H1 (cell line): ENCODE measurements at regions not wholly inside any gene's neighbourhood (a gene's known extent, or its start where the extent isn't known, plus 50 kb on each side); places are given as distances from the start of the nearest gene placed in this dataset.

Experiments used
- CTCF ChIA-PET: fragments of 300-600 bp; sonication (Branson Sonifier 250); formaldehyde crosslinking; loops from one replicate; lab custom pipeline; 2021; ENCODE audit not compliant: partially characterized antibody; lab: Charles Lee
- POLR2A ChIA-PET: fragments of 300-600 bp; sonication (Branson Sonifier 250); formaldehyde crosslinking; loops from one replicate; lab custom pipeline; 2021; ENCODE audit warnings: inconsistent platforms; ENCODE audit not compliant: partially characterized antibody; lab: Charles Lee
- DNase-seq, 2 experiments: peaks; one replicate each; pipeline versions ENCODE4 v3.0.0 to v3.0.0-alpha.2; 2010 to 2022; ENCODE audit warnings: low spot score in 2 of 2, low read depth in 1 of 2, mixed read lengths in 1 of 2
- FAIRE-seq: peaks from 2 replicates; lab custom pipeline; 2011; peaks lifted over from hg19 to GRCh38; lab: Jason Lieb, UNC
- H2AFZ ChIP-seq: 2 replicates; pipeline ENCODE4 v1.8.1; 2012; ENCODE audit warnings: low read length, inconsistent platforms
- H2AK5ac ChIP-seq: 2 replicates; pipeline ENCODE4 v1.6.1; 2013; ENCODE audit warnings: low read depth, low read length
- H2BK120ac ChIP-seq: replicated peaks from 2 replicates; pipeline ENCODE3; 2013; ENCODE audit warnings: low read depth, low read length, inconsistent platforms
- H2BK12ac ChIP-seq: 2 replicates; pipeline ENCODE4 v1.6.1; 2013; ENCODE audit warnings: low read depth, low read length
- H2BK15ac ChIP-seq: 2 replicates; pipeline ENCODE4 v1.6.1; 2013; ENCODE audit warnings: low read length
- H2BK20ac ChIP-seq: 2 replicates; pipeline ENCODE4 v1.6.1; 2013; ENCODE audit warnings: low read length
- H2BK5ac ChIP-seq: 2 replicates; pipeline ENCODE4 v1.6.1; 2013; ENCODE audit warnings: low read depth, low read length
- H3K14ac ChIP-seq: 2 replicates; pipeline ENCODE4 v1.6.1; 2013; ENCODE audit warnings: inconsistent platforms; ENCODE audit not compliant: insufficient read length
- H3K18ac ChIP-seq: 2 replicates; pipeline ENCODE4 v1.6.1; 2013; ENCODE audit warnings: low read length; ENCODE audit errors: extremely low read depth
- H3K23ac ChIP-seq: 2 replicates; pipeline ENCODE4 v1.6.1; 2013; ENCODE audit warnings: inconsistent platforms; ENCODE audit not compliant: insufficient read length
- H3K23me2 ChIP-seq: 2 replicates; pipeline ENCODE4 v1.6.1; 2013; ENCODE audit warnings: low read depth, low read length
- H3K27ac ChIP-seq: 2 replicates; pipeline ENCODE4 v1.6.1; 2011; ENCODE audit warnings: low read depth, low read length, inconsistent platforms
- H3K27me3 ChIP-seq, 4 experiments: replicated peaks in 1 of 4; 1 replicate in 1 of 4; 2 replicates in 3 of 4; pipeline versions ENCODE4 v1.6.1 to v1.8.1; 2011 to 2013; ENCODE audit warnings: low read length in 3 of 4, mild to moderate bottlenecking in 3 of 4, inconsistent platforms in 2 of 4, mixed read lengths in 2 of 4, moderate library complexity in 1 of 4; ENCODE audit not compliant: control insufficient read depth in 3 of 4, insufficient read depth in 3 of 4; ENCODE audit errors: extremely low read depth in 1 of 4
- H3K36me3 ChIP-seq, 4 experiments: 2 replicates each; pipeline versions ENCODE4 v1.6.1 to v1.8.1; 2011 to 2013; ENCODE audit warnings: mild to moderate bottlenecking in 4 of 4, low read length in 3 of 4, moderate library complexity in 2 of 4, control low read depth in 1 of 4, inconsistent platforms in 1 of 4; ENCODE audit not compliant: insufficient read depth in 4 of 4, control insufficient read depth in 2 of 4
- H3K4ac ChIP-seq: replicated peaks from 2 replicates; pipeline ENCODE3; 2013; ENCODE audit warnings: low read length, low read depth, mixed read lengths, inconsistent platforms; ENCODE audit not compliant: insufficient read length
- H3K4me1 ChIP-seq, 4 experiments: replicated peaks in 1 of 4; 1 replicate in 1 of 4; 2 replicates in 3 of 4; pipeline versions ENCODE4 v1.6.1 to v1.8.1; 2011 to 2013; ENCODE audit warnings: low read length in 3 of 4, inconsistent platforms in 2 of 4, mixed read lengths in 1 of 4; ENCODE audit not compliant: insufficient read depth in 4 of 4, control insufficient read depth in 3 of 4
- H3K4me2 ChIP-seq, 2 experiments: 2 replicates each; pipeline versions ENCODE4 v1.6.1 to v1.8.1; 2011 to 2013; ENCODE audit warnings: low read depth in 2 of 2, low read length in 2 of 2, control low read depth in 1 of 2, inconsistent platforms in 1 of 2, mild to moderate bottlenecking in 1 of 2; ENCODE audit not compliant: insufficient read depth in 1 of 2
- H3K4me3 ChIP-seq, 4 experiments: fragments of 200-600, 300-600 bp in 1 of 4; sonication (generic), shearing (Covaris generic), sonication (Bioruptor Twin) in 1 of 4; 2 replicates each; pipeline versions ENCODE4 v1.5.1 to v1.8.1; 2011 to 2016; ENCODE audit warnings: low read length in 4 of 4, low read depth in 3 of 4, control low read depth in 2 of 4, inconsistent platforms in 2 of 4, mild to moderate bottlenecking in 2 of 4, mixed read lengths in 1 of 4, moderate library complexity in 1 of 4; ENCODE audit not compliant: insufficient read depth in 2 of 4; ENCODE audit errors: extremely low read depth in 1 of 4
- H3K56ac ChIP-seq: replicated peaks from 2 replicates; pipeline ENCODE3; 2013; ENCODE audit warnings: low read depth, mild to moderate bottlenecking, mixed read lengths, low read length, inconsistent platforms; ENCODE audit not compliant: insufficient read length
- H3K79me1 ChIP-seq: 2 replicates; pipeline ENCODE4 v1.6.1; 2013; ENCODE audit warnings: low read depth, low read length, control low read depth
- H3K79me2 ChIP-seq, 2 experiments: 2 replicates each; pipeline versions ENCODE4 v1.6.1 to v1.8.1; 2012 to 2013; ENCODE audit warnings: low read length in 2 of 2, mild to moderate bottlenecking in 2 of 2, inconsistent platforms in 1 of 2; ENCODE audit not compliant: insufficient read depth in 2 of 2, control insufficient read depth in 1 of 2
- H3K9ac ChIP-seq, 4 experiments: replicated peaks in 1 of 4; 1 replicate in 1 of 4; 2 replicates in 3 of 4; pipeline versions ENCODE4 v1.6.1 to v1.8.1; 2011 to 2013; ENCODE audit warnings: low read depth in 3 of 4, low read length in 3 of 4, control low read depth in 2 of 4, mild to moderate bottlenecking in 2 of 4, moderate library complexity in 2 of 4, inconsistent platforms in 1 of 4; ENCODE audit errors: extremely low read depth in 1 of 4
- H3K9me3 ChIP-seq, 2 experiments: 2 replicates each; pipeline versions ENCODE4 v1.6.1 to v1.8.1; 2012 to 2013; ENCODE audit warnings: mild to moderate bottlenecking in 2 of 2, moderate library complexity in 2 of 2, control low read depth in 1 of 2, inconsistent platforms in 1 of 2, low read depth in 1 of 2, low read length in 1 of 2, mixed read lengths in 1 of 2; ENCODE audit not compliant: insufficient read depth in 2 of 2
- H4K20me1 ChIP-seq, 2 experiments: replicated peaks in 1 of 2; 2 replicates each; pipeline versions ENCODE3 to v1.8.1; 2011 to 2013; ENCODE audit warnings: inconsistent platforms in 2 of 2, low read length in 2 of 2, mild to moderate bottlenecking in 1 of 2; ENCODE audit not compliant: insufficient read depth in 2 of 2, control insufficient read depth in 1 of 2
- H4K5ac ChIP-seq: 2 replicates; pipeline ENCODE4 v1.6.1; 2013; ENCODE audit warnings: low read length, low read depth, mixed read lengths, inconsistent platforms; ENCODE audit not compliant: insufficient read length
- H4K8ac ChIP-seq: 2 replicates; pipeline ENCODE4 v1.8.0; 2013; ENCODE audit warnings: mild to moderate bottlenecking, moderate library complexity, low read length, inconsistent platforms; ENCODE audit not compliant: insufficient read depth; ENCODE audit errors: extremely low read depth
- H4K91ac ChIP-seq: replicated peaks from 2 replicates; pipeline ENCODE3; 2013; ENCODE audit warnings: low read length, mixed read lengths, inconsistent platforms; ENCODE audit not compliant: insufficient read length
- CBX8 ChIP-seq: fragments of 300-800, 300-1000 bp; sonication (generic); IDR thresholded peaks from 2 replicates; pipeline ENCODE4 v1.7.1; 2016; ENCODE audit warnings: low read depth, low read length, borderline replicate concordance
- GABPA ChIP-seq: IDR thresholded peaks from 2 replicates; pipeline ENCODE4 v1.6.1; 2011; ENCODE audit warnings: mild to moderate bottlenecking, low read length, moderate library complexity, borderline replicate concordance; ENCODE audit not compliant: insufficient read depth
- GTF2F1 ChIP-seq: IDR thresholded peaks from 2 replicates; pipeline ENCODE4 v1.6.1; 2012; ENCODE audit warnings: low read depth, low read length, improper control_type of control experiment, borderline replicate concordance
- SIN3A ChIP-seq, 2 experiments: IDR thresholded peaks in 1 of 2; conservative IDR thresholded peaks in 1 of 2; 2 replicates each; pipeline ENCODE4 v1.6.1; 2011 to 2012; ENCODE audit warnings: low read length in 2 of 2, improper control_type of control experiment in 1 of 2, low read depth in 1 of 2, mild to moderate bottlenecking in 1 of 2
- SP2 ChIP-seq: IDR thresholded peaks from 2 replicates; pipeline ENCODE4 v1.6.1; 2012; ENCODE audit warnings: mild to moderate bottlenecking, low read length, inconsistent platforms
- WGBS, 2 experiments: shearing (Covaris generic) in 1 of 2; methylation state at CpG; one replicate each; pipeline versions ENCODE4 v1.1.6 to v1.1.7; 2013 to 2015; ENCODE audit warnings: low lambda C conversion rate in 2 of 2, mixed read lengths in 2 of 2, inconsistent platforms in 1 of 2, low coverage in 1 of 2, missing lambda C conversion rate in 1 of 2; ENCODE audit not compliant: insufficient replicate concordance in 2 of 2, insufficient coverage in 1 of 2, insufficient read length in 1 of 2; ENCODE audit errors: extremely low coverage in 1 of 2, missing lambda C conversion rate in 1 of 2; 5-methylcytosine and 5-hydroxymethylcytosine counted together

DNA sequence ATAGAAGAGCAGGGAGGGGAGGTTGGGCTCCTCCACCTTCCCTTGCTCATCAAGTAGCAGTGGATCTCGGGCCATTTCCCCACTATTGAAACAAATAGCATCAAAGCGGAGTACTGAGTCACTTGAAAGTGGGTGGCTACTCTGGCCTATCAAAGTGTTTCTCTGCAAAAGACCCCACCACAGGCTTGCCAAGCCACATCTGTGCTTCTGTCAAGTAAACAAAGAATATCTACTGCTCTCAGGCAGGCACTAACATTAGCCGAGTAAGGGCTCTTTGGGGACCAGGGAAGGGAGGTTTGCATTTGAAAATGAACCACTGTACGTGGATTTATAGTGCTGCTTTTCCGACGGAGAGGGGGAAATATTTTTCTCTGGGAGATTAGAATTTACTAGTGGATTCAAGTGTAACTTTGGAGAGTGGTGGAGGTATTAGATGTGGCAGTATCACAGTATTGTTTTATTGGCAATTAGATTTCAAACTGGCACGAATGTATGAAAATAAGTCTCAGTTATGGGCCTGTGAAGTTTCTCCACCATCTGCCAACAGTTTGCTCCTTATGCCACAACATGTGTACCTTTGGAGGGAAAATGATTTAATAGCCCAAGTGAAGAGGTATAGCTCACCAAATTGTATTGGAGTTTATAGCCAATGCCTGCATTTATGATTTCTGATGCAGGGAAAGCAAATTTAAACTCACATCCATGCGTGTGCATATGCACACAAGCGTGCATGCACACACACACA is 97.5 kb downstream of the RPS24 start:
- Histone ChIP-seq H4K8ac (no peak overlapping the region), H2BK120ac (no peak overlapping the region), H3K4ac (no peak overlapping the region), H2BK5ac (no peak overlapping the region), H2AFZ (no peak overlapping the region), H2BK12ac (no peak overlapping the region), H3K56ac (no peak overlapping the region), H3K27ac (no peak overlapping the region), H4K91ac (no peak overlapping the region), H3K27me3 (no peaks in the 10 kb centered on the region), H4K5ac (no peak overlapping the region), H4K20me1 (no peaks in the 10 kb centered on the region), H3K4me2 (no peak overlapping the region), H3K79me2 (no peaks in the 10 kb centered on the region), H3K9me3 (no peaks in the 10 kb centered on the region), H3K23me2 (no peaks in the 10 kb centered on the region; the same call in 1 of the 2 replicates), H3K23ac (no peak overlapping the region), H3K18ac (no peak overlapping the region), H3K9ac (peak overlapping the region in 1 of 4 experiments; percentile 45; a peak in 1 of 7 replicates), H3K4me3 (no peak overlapping the region), H2BK15ac (no peak overlapping the region), H3K79me1 (no peaks in the 10 kb centered on the region), H3K14ac (no peak overlapping the region), H2BK20ac (no peak overlapping the region), H3K4me1 (no peaks in the 10 kb centered on the region; a peak in 1 of 7 replicates), H3K36me3 (no peaks in the 10 kb centered on the region), H2AK5ac (no peak overlapping the region)
- 92% methylated on average over 9 of the region's 9 CpGs; no CpG with 5 or more reads in 1 of the 2 experiments for WGBS, 2 experiments
- no peak for TF ChIP-seq SP2
- no peak for TF ChIP-seq SIN3A (conservative IDR thresholded peaks at IDR 0.05 in 1 of 2, IDR thresholded peaks at IDR 0.05 in 1 of 2; ENCODE audit: low read depth in 1 of 2, low read length in 2 of 2)
- TF ChIP-seq GABPA: no peak
- TF ChIP-seq GTF2F1: no peak
- TF ChIP-seq CBX8: no peak
- FAIRE-seq (no peak), DNase-seq (no peak)
- ChIA-PET POLR2A (no interaction called here), CTCF (interaction anchor here (0.7 to 1.5 kb wide), 4 partner anchors 27 to 240 kb away, joined by 3 to 5 read pairs (median 3); no protein-coding TSS in a partner anchor)
